ENCODE measurements at regions not wholly inside any gene's neighbourhood (a gene's known extent, or its start where the extent isn't known, plus 50 kb on each side); places are given as distances from the start of the nearest gene placed in this dataset.

- TF ChIP-seq EP300 (IDR thresholded peaks at IDR 0.05) (no peak), CTCF (IDR thresholded peaks at IDR 0.05) (no peak), POLR2A (IDR thresholded peaks at IDR 0.05; ENCODE audit: low read depth) (no peak), POLR2AphosphoS5 (IDR thresholded peaks at IDR 0.05) (no peak)
- WGBS = 66% methylated on average over 3 of the region's 3 CpGs
- intact Hi-C loops (cut with DNase I) = no loop called here
- peaks cover 0 to 30% (median 27%) of the 10 kb centered on the region in 4 donors for H3K4me1 ChIP-seq
- no peaks in the 10 kb centered on the region for H3K36me3 ChIP-seq
- DNase-seq (ENCODE audit: extremely low spot score) = no peak
- no peak overlapping the region for H3K4me3 ChIP-seq
- no peaks in the 10 kb centered on the region for H3K27me3 ChIP-seq
- H3K27ac ChIP-seq (replicated peaks in 1 of 4) = peak overlapping the region in 1 of 4 donors; percentile 21
- no peaks in the 10 kb centered on the region for H3K9me3 ChIP-seq
These were observed 197.3 kb upstream of the ADAMTS9 start for GRCh38 chr3:64885055-64885454.

GRCh38 chr3:64884536-64884935 lies 196.7 kb upstream of the ADAMTS9 start:
- WGBS = 40% methylated on average over 3 of the region's 3 CpGs
- Histone ChIP-seq H3K4me1 (peaks cover 0 to 25% (median 22%) of the 10 kb centered on the region in 4 donors), H3K27me3 (no peaks in the 10 kb centered on the region), H3K9me3 (no peaks in the 10 kb centered on the region), H3K27ac (replicated peaks in 1 of 4) (peak overlapping the region in 1 of 4 donors; percentile 21), H3K36me3 (no peaks in the 10 kb centered on the region), H3K4me3 (no peak overlapping the region)
- intact Hi-C loops (cut with DNase I) = no loop called here
- TF ChIP-seq POLR2AphosphoS5 (IDR thresholded peaks at IDR 0.05) (peak in 1 of 2 donors; percentile 12), POLR2A (IDR thresholded peaks at IDR 0.05; ENCODE audit: low read depth) (no peak), EP300 (IDR thresholded peaks at IDR 0.05) (no peak)
- no peak for DNase-seq (ENCODE audit: extremely low spot score)

GRCh38 chr3:64880916-64881315 lies 193.1 kb upstream of the ADAMTS9 start:
- no peak for DNase-seq (ENCODE audit: extremely low spot score)
- Histone ChIP-seq H3K4me3 (no peak overlapping the region), H3K27ac (replicated peaks in 1 of 4) (no peak overlapping the region), H3K4me1 (peaks cover 0 to 7% (median 3%) of the 10 kb centered on the region in 4 donors), H3K27me3 (no peaks in the 10 kb centered on the region), H3K9me3 (no peaks in the 10 kb centered on the region), H3K36me3 (no peaks in the 10 kb centered on the region)
- intact Hi-C loops (cut with DNase I) = no loop called here
- TF ChIP-seq POLR2A (IDR thresholded peaks at IDR 0.05; ENCODE audit: low read depth) (no peak), POLR2AphosphoS5 (IDR thresholded peaks at IDR 0.05) (no peak), CTCF (IDR thresholded peaks at IDR 0.05) (no peak), EP300 (IDR thresholded peaks at IDR 0.05) (no peak)

- intact Hi-C loops (cut with DNase I) = no loop called here
- no peak for TF ChIP-seq CTCF (IDR thresholded peaks at IDR 0.05)
- no peak for TF ChIP-seq POLR2A (IDR thresholded peaks at IDR 0.05; ENCODE audit: low read depth)
- no peak for TF ChIP-seq POLR2AphosphoS5 (IDR thresholded peaks at IDR 0.05)
- no peak for TF ChIP-seq EP300 (IDR thresholded peaks at IDR 0.05)
- Histone ChIP-seq H3K27ac (replicated peaks in 1 of 4) (no peak overlapping the region), H3K36me3 (peaks cover 0 to 5% (median 0%) of the 10 kb centered on the region in 4 donors), H3K27me3 (no peaks in the 10 kb centered on the region), H3K4me3 (no peak overlapping the region), H3K4me1 (no peaks in the 10 kb centered on the region), H3K9me3 (no peaks in the 10 kb centered on the region)
- 70% methylated on average over 2 of the region's 2 CpGs for WGBS
- no peak for DNase-seq (ENCODE audit: extremely low spot score)
These were observed 190.6 kb upstream of the ADAMTS9 start for GRCh38 chr3:64878362-64878761.

GRCh38 chr3:64873400-64873799 lies 185.6 kb upstream of the ADAMTS9 start:
- no peak for TF ChIP-seq EP300 (IDR thresholded peaks at IDR 0.05)
- no peak for TF ChIP-seq CTCF (IDR thresholded peaks at IDR 0.05)
- TF ChIP-seq POLR2A (IDR thresholded peaks at IDR 0.05; ENCODE audit: low read depth) = no peak
- no peak for TF ChIP-seq POLR2AphosphoS5 (IDR thresholded peaks at IDR 0.05)
- H3K4me3 ChIP-seq = no peak overlapping the region
- no peak for DNase-seq (ENCODE audit: extremely low spot score)
- no peaks in the 10 kb centered on the region for H3K27me3 ChIP-seq
- peaks cover 0 to 6% (median 2%) of the 10 kb centered on the region in 4 donors for H3K9me3 ChIP-seq
- peaks cover 0 to 16% (median 0%) of the 10 kb centered on the region in 4 donors for H3K36me3 ChIP-seq
- intact Hi-C loops (cut with DNase I) = no loop called here
- H3K4me1 ChIP-seq = peaks cover 0 to 10% (median 0%) of the 10 kb centered on the region in 4 donors
- WGBS = 65% methylated on average over 1 of the region's 1 CpG
- H3K27ac ChIP-seq (replicated peaks in 1 of 4) = no peak overlapping the region
